Fibroblast of lung (primary cell): ENCODE measurements at regions not wholly inside any gene's neighbourhood (a gene's known extent, or its start where the extent isn't known, plus 50 kb on each side); places are given as distances from the start of the nearest gene placed in this dataset.

Source experiments
- CTCF ChIP-seq, 2 donors: IDR thresholded peaks in 1 of 2; conservative IDR thresholded peaks in 1 of 2; 1 replicate in 1 of 2; 2 replicates in 1 of 2; pipeline ENCODE4 v1.5.1; 2011 to 2012; ENCODE audit warnings: low read length in 2 of 2, control low read depth in 1 of 2, inconsistent platforms in 1 of 2, low read depth in 1 of 2, mild to moderate bottlenecking in 1 of 2
- EZH2 ChIP-seq: IDR thresholded peaks from 2 replicates; pipeline ENCODE4 v1.5.1; 2012; ENCODE audit warnings: low read length, control low read depth, mild to moderate bottlenecking; ENCODE audit errors: missing control alignments

GRCh38 chr1:168400139-168400538 lies 119.5 kb downstream of the TBX19 start:
- TF ChIP-seq CTCF (conservative IDR thresholded peaks at IDR 0.05 in 1 of 2, IDR thresholded peaks at IDR 0.05 in 1 of 2; ENCODE audit: low read depth in 1 of 2, low read length in 2 of 2) (no peak), EZH2 (no peak)
